Glomerular visceral epithelial cell (primary cell): ENCODE measurements at regions not wholly inside any gene's neighbourhood (a gene's known extent, or its start where the extent isn't known, plus 50 kb on each side); places are given as distances from the start of the nearest gene placed in this dataset.

Source experiments
- DNase-seq: peaks from one replicate; pipeline ENCODE4 v3.0.0-alpha.2; 2016; ENCODE audit errors: extremely low spot score

DNA sequence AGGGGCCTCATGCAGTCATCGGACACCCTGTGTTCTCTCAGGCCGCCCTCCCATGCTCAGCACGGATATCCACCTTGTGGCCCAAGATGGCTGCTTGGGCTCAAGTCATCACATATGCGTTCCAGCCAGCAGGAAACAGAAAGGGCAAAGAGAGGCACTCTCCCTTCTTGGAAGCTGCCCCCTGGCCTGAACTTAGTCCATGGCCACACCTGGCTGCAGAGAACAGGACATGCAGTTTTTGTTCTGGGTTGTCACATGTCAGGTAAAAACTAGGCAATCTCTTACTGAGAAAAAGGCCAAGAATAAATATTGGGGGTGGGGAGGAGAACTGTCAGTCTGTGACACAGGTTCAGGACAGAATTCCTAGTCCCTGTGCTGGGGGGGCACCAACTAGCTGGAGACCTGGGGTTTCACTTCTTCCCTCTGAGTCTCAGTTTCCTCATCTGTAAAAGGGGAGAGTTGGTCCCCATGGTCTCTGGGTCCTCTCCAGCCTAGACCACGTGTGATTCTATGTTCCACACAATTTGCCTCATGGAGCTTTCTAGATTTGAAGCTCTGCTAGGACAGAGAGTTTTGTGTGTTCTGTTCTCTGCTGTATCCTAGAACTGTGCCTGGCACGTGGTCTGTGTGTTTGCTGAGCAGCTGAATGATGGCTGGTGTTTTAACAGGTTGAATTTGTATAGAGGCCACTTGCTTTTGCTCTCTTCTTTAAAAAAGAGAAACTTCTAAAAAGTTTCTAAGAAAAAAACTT is 107.2 kb upstream of the ANO1 start:
- no peak for DNase-seq

DNA sequence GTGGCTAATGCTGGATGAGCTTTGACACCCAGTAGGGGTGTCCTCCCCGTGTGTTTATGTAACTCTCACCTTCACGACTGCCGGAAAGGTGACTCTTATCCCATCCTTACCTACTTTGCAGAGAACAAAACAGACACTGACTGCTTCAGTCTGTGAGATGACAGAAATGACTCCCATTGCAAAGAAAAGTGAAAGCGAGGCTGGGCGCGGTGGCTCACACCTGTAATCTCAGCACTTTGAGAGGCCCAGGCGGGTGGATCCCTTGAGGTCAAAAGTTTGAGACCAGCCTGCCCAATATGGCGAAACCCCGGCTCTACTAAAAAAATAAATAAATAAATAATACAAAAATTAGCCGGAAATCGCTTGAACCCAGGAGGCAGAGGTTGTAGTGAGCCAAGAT is 106.4 kb upstream of the ANO1 start:
- no peak for DNase-seq

GRCh38 chr11:69972351-69972802 is 105.7 kb upstream of the ANO1 start:
- DNase-seq: no peak

GRCh38 chr11:69974528-69974927 is 103.6 kb upstream of the ANO1 start:
- no peak for DNase-seq

DNA sequence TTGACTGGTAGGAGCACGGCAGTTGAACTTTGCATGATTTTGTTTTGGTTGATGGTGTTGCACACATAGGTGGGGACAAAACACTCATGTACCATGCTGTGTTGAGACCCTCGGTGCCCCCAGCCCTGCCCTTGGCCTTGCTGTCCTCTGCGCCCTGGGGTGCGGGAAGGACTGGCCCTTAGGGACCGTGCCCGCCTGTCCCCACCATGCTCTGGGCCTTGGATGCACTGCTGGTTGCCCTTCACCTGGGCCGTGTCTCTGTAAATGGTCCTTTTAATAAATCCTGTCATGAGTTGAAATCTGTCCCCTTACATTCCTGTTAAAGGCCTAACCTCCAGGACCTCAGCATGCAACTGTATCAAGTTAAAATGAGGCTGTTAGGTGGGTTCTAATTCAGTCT is 102.3 kb upstream of the ANO1 start:
- no peak for DNase-seq

GRCh38 chr11:69976794-69977193 is 101.3 kb upstream of the ANO1 start:
- DNase-seq: no peak

GRCh38 chr11:69977951-69978350 is 100.2 kb upstream of the ANO1 start:
- DNase-seq: no peak

DNA sequence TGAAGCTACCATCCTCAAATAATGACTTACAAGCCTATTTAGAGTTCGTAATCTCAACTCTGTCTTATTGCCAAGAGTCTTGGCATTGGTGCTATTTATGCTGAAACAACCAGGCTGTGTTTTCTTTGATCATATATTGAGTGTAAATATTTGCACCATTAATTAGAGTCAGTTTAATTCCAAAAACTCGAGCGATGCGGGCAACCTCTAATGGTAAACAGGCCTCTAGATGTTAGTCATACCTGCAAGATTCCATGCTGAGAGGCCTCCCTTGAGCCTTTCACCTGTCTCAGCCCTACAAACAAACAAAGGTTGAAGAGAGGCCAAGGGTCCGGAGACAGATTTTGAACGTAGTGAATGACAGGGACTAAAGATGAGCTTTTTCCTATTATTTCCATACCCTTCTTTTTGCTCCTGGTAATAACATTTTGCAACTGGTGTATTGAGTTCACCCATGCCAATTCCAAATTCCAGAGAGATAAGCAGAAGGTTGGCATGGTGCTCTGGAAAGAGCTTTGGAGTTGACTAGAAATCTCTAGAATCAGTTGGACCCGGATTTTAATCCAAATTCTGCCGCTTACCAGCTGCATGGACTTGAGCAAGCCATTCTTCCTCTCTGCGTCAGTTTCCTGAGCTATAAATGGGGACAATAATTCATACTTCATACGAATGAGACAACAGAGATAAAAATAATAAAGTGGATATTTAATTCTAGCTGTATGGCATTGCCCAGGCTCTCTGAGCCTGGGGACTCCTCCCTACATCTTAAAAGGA is 99.1 kb upstream of the ANO1 start:
- DNase-seq: no peak

DNA sequence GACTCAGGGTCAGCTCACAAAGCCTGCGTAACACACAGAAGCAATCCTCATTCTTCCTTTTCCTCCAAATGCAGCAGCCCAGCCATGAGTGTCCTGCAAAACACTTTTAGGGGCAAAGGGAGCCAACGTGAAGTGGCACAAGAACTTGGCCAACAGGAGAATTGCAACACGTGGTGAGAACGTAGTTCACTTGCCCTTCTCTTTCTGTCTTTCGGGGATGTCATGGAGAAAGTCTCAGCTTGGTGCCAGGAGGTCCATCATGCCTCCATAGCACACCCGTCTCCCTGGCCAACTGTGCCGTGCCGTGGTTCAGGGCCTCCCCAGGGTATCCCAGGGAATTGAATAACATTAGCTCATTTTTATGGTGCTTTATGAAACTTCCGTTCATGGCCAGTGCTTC is 98.5 kb upstream of the ANO1 start:
- no peak for DNase-seq

DNA sequence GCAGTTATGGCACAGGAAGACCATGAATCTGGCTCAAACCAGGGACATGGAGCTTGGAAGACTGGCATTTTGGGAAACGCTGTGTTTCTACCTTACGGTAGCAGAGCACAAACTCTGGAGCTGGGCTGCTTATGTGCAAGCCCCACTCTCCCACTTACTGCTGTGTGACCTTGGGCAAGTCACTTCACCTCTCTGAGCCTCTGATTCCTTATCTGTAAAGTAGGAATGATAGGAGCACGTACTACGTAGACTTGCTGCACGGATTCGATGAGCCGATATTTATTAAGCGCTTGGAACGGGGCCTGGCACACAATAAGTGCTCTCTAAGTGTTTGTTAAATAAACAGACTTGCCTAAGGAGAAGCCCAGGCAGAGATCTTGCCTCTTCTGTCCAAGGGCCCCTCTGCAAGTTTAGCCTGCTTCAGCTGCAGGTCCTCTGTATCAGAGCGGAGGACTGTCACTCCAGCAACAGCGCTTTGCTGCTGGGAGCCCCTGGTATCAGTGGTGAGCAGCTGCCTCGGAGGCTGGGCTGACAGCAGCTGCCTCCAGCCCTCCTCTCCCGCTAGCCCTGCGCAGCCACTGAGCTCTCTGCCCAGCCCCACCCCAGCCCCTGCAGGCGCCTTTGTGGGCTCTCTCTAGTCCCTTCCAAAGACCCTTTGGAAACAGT is 96.9 kb upstream of the ANO1 start:
- no peak for DNase-seq

GRCh38 chr11:69982690-69983570 is 95.2 kb upstream of the ANO1 start:
- DNase-seq: no peak

DNA sequence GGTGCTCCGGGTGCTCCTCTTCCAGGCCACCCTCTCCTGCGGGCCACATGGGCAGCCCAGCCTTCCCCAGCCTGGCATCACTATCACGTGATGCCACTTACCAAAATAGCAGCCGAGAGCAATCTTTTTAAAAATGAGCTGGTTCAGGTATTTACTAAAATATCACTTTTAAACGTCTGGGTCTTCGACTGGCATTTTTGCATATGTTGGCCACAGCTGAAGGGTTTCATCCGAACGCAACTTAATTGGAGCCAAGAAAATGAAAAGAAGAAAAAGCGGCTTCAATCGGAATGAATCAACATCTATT is 94.6 kb upstream of the ANO1 start:
- DNase-seq: no peak

- no peak for DNase-seq
Observed at GRCh38 chr11:69983897-69984438, 94.1 kb upstream of the ANO1 start.

- DNase-seq: no peak
Observed at GRCh38 chr11:69984457-69985261, 93.5 kb upstream of the ANO1 start.

DNA sequence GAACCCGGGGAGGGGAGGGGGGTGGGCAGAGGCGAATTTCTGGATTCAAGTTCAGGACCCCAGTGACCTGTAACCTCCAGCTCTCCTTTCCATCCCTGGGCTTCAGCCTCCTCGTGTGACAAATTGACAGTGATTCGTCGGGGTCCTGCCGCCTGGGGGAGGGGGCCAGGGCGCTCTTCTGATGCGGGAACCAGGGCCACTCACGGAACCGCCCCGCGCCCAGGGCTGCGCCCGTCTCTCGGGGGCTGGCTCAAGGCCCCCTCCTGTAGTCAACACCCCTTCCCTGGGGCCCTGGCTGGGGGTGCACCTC is 92.8 kb upstream of the ANO1 start:
- DNase-seq: no peak

DNA sequence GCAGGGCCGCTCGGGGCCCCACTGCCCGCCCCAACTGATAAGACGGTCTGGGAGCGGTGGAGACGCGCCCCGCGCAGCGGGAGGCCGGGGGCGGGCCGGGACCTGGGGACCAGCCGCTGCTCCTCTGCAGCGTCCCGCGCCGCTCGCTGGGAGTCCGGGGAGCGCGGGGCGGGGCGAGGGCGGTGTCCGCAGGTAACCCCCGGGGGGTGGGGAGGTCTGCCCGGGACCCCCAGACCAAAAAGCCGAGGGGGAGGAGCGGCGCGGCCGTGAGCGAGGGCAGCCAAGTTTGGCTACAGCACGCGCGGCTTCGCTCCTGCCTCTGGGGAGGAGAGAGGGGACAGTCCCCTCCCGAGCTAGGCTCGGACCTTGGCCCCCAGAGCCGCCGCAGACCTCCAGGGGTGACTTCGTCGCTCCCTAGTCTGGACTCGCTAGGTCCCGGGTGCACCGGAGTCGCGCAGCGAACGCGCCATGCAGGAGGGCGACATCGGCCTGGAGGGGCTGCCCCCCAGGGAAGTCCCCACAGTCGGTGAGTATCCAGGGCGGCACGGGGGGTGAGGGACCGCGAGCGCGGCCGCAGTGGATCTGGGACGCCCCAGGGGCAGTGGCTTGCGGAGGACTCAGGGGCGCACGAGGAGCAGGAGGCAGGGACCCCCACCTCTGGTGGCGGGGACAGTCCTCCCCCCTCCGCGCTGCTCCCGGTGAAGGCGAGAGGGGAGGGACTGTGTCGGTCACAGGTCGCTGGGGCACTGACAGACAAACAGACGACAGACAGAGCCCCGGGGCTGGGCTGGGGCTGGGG is 92.3 kb upstream of the ANO1 start:
- DNase-seq: no peak

DNA sequence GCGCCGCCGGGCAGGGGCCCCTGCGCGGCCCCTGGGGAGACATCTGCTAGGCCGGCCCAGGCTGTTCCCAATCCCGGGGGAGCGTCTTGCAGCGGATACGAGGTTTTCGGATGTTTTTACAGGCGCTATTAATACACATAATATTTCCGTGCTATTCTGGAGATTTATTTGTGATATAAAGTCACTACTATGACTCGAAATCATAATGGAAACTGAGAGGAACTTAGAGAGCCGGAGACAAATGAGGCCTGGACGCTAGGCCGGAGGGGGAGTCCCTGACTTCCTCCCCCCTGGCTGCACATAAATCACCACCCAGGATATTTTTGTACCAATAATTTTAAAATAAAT is 91.7 kb upstream of the ANO1 start:
- DNase-seq: no peak

DNA sequence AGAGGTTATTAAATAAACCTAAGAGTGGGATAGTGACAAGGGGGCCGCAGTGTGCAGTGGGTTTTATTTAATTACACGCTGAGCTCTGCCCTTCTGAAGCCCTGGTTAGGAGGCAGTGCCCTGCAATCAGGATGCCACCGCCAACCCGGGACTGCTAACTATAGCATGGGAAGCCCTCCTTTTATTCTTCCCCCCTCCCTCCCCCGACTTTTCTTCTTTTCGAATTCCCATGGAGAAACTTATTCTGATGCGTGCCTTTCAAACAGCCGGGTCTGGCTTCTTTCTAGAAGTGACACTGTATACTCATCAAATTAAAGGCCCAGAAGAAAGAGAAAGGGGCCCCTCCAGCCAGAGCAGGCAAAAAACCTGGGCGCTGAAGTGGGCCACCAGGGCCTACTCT is 91.3 kb upstream of the ANO1 start:
- DNase-seq: no peak

GRCh38 chr11:69992026-69992425 is 86.1 kb upstream of the ANO1 start:
- no peak for DNase-seq

DNA sequence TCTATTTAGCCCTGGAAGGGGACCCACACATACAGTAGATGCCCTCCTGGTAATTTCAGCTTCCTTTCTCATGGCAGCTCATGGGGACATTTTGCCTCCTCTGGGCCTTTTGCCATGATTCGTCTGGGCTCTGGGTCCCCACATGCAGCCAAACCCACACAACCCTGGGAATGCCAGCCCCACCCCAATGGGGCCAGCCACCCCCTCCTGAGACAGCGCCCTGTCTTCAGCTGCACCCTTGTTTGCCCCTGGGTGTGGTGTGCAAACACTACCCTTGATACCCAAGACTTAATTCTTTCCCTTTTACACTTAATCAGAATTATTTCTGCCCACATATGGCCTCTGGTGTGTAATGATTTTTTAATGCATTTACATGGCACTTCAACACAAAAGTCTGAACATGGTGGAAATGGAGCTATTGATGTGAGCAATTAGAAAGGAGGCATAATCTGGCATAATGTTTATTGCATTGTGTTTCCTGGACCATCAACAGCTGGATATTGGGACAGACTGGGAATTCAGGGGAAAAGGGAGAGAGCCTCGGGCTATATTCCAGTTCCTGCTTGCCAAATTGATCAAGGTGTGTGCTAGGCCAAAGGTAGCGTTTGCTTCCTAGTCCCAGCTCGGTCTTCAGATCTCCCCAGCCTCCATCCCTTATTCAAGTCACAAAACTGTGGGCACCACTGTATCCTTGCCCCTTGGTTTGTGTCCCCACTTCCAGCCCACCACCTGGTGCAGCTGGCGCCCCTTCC is 85.0 kb upstream of the ANO1 start:
- DNase-seq: no peak
